ENCODE measurements at regions not wholly inside any gene's neighbourhood (a gene's known extent, or its start where the extent isn't known, plus 50 kb on each side); places are given as distances from the start of the nearest gene placed in this dataset.
A peak's percentile ranks its signal among the peaks of the same experiment; 100 is the strongest.

- peaks cover 25 to 36% (median 32%) of the 10 kb centered on the region in 3 donors for H3K4me1 Mint-ChIP-seq
- no peaks in the 10 kb centered on the region for H3K36me3 Mint-ChIP-seq
- H3K27me3 Mint-ChIP-seq = peaks cover 11% of the 10 kb centered on the region
- peak overlapping the region in 2 of 3 donors; percentile 23 to 48 for H3K27ac Mint-ChIP-seq
- no peaks in the 10 kb centered on the region for H3K9me3 Mint-ChIP-seq
- H3K4me3 Mint-ChIP-seq = no peak overlapping the region
Measured at GRCh38 chr7:25966469-25966868, 185.5 kb upstream of the NFE2L3 start.

DNA sequence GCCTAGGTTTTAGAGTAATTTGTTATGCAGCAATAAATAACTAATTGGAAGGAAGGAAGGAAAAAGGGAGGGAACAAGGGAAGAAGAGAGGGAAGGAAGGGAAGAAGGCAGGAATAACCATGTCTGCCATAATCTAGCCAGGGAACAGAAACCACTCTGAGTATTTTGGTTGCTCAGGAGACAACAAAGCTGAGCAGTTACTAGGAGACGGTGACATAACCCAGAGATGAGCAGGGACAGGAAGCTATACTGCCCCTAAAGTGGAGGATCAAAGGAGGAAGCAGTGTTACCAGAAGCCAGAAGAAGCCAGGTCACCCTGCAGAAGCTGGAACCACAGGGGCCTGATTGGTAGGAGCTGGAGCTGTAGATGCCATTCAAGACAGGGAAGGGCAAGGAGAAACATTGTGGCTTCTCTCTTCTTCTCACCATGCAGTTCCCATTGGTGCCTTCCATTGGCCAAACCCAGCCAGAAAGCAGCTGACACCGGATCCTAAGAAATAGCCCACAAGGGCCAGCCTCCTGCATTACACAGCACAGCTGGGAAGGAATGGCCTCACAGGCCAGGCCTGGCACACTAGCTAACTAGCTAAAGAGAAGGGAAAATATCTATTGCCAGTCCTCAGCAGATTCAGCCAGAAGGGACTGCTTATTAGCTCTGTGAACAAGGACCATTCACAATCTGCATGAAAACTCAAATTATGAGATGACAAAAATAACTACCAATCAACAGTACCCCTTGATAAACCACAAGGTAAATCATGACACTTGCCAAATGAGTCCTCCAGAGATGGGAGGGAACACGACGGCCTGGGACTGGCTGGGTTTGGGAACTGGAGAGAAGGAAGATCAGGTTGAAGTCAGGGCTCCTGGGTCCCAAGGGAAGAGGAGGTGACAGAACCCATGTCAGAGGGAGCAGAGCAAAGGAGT, 184.5 kb upstream of the NFE2L3 start:
- peaks cover 11% of the 10 kb centered on the region for H3K27me3 Mint-ChIP-seq

DNA sequence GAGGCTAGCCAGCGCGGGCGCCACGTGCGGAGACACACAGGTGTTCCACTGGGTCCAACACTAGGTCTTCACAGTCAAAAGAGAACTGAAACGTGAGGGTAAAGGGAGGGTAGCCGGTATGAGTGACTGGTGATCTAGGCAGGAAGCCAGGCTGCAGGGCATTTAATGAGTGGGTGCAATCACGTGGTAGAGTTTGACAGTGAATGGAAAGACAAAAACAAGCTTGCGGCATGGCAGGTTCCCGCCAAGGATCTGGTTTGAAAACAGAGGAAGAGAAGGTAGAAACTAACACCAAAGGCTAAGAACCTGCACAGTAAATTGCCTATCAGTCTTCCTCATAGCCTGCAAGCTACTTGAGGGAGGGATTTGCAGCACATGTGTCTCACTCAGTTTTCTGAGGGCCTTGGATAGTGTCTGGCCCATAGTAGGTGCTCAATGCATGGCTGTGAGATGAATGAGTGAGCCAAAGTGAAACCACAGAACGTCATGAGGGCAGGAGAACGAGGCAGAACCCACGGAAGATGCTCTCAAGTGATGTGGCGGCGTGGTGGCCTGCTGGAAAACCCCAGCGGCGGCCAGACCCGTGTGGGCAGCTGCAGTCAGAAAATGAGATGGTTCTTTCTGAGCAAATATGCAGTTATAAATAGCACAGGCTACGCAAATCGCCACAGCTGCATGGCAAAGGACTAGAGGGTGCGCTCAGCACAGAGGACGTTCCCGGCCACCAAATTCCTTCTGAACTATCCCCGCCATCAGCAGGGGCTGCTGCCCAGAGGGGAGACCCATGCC, 183.6 kb upstream of the NFE2L3 start:
- H3K36me3 Mint-ChIP-seq = no peaks in the 10 kb centered on the region
- peak overlapping the region; percentile 14 to 70 (median 49) for H3K4me3 Mint-ChIP-seq
- H3K4me1 Mint-ChIP-seq = peaks cover 25 to 34% (median 33%) of the 10 kb centered on the region in 3 donors
- peak overlapping the region; percentile 38 to 93 (median 48) for H3K27ac Mint-ChIP-seq
- H3K27me3 Mint-ChIP-seq = peaks cover 11% of the 10 kb centered on the region
- H3K9me3 Mint-ChIP-seq = peaks cover 0 to 4% (median 0%) of the 10 kb centered on the region in 3 donors

More for the DNA sequence above, 184.5 kb upstream of the NFE2L3 start:
- Mint-ChIP-seq H3K4me3 (peak overlapping the region in 3 of 4 donors; percentile 14 to 70 (median 35)), H3K36me3 (no peaks in the 10 kb centered on the region), H3K4me1 (peaks cover 25 to 36% (median 33%) of the 10 kb centered on the region in 3 donors), H3K9me3 (peaks cover 0 to 2% (median 0%) of the 10 kb centered on the region in 3 donors), H3K27ac (peak overlapping the region; percentile 38 to 93 (median 48))

DNA sequence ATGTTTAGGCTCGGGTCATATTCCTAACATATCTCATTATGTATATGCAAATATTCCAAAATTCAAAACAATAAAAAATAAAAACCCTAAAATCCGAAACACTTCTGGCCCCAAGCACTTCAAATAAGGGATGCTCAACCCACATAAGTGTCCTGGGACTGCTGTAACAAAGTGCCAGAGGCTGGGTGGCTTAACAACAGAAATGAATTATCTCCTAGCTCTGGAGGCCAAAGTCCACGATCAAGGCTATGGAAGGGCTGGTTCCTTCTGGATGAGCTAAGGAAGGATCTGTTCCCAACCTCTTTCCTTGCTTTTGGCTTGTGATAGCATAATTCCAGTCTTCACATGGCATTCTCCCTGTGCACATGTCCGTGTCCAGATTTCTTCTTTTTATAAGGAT, 181.6 kb upstream of the NFE2L3 start:
- no peak overlapping the region for H3K27ac Mint-ChIP-seq
- H3K4me3 Mint-ChIP-seq = no peak overlapping the region
- no peaks in the 10 kb centered on the region for H3K36me3 Mint-ChIP-seq
- peaks cover 15 to 21% (median 20%) of the 10 kb centered on the region in 3 donors for H3K4me1 Mint-ChIP-seq
- H3K27me3 Mint-ChIP-seq = peaks cover 5% of the 10 kb centered on the region
- H3K9me3 Mint-ChIP-seq = peaks cover 0 to 4% (median 0%) of the 10 kb centered on the region in 3 donors

DNA sequence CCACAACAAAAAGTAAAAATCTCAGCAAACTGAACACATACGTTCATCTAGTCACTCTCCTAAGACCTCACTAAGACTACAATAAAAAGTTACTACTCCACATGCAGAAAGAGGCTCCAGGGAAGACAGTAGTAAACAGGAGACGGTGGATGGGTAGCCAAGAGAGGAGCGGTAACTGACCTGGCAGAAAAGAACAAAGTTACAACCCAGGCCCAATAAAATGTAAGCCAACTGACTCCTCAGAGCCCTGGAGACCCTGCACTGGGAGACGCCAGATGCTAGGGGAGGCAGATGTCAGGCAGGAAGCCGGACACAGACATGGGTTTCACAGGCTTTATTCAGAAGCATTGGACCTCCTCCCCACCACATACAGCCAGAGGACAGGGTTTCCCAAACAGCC, 181.1 kb upstream of the NFE2L3 start:
- Mint-ChIP-seq H3K4me1 (peaks cover 15 to 21% (median 20%) of the 10 kb centered on the region in 3 donors), H3K9me3 (peaks cover 0 to 4% (median 0%) of the 10 kb centered on the region in 3 donors), H3K27me3 (peaks cover 5% of the 10 kb centered on the region), H3K4me3 (no peak overlapping the region), H3K27ac (no peak overlapping the region), H3K36me3 (no peaks in the 10 kb centered on the region)

GRCh38 chr7:25976630-25977029, 175.4 kb upstream of the NFE2L3 start:
- H3K27ac Mint-ChIP-seq = no peak overlapping the region
- H3K4me1 Mint-ChIP-seq = peaks cover 0 to 1% (median 0%) of the 10 kb centered on the region in 3 donors
- H3K27me3 Mint-ChIP-seq = peaks cover 4% of the 10 kb centered on the region

GRCh38 chr7:25978466-25978865, 173.5 kb upstream of the NFE2L3 start:
- H3K4me1 Mint-ChIP-seq = no peaks in the 10 kb centered on the region
- no peaks in the 10 kb centered on the region for H3K36me3 Mint-ChIP-seq
- no peak overlapping the region for H3K27ac Mint-ChIP-seq
- H3K9me3 Mint-ChIP-seq = peaks cover 2 to 12% (median 4%) of the 10 kb centered on the region in 3 donors
- no peak overlapping the region for H3K4me3 Mint-ChIP-seq
- peaks cover 4% of the 10 kb centered on the region for H3K27me3 Mint-ChIP-seq

More at GRCh38 chr7:25976630-25977029, 175.4 kb upstream of the NFE2L3 start:
- no peaks in the 10 kb centered on the region for H3K36me3 Mint-ChIP-seq
- H3K9me3 Mint-ChIP-seq = peaks cover 2 to 13% (median 4%) of the 10 kb centered on the region in 3 donors
- H3K4me3 Mint-ChIP-seq = no peak overlapping the region

DNA sequence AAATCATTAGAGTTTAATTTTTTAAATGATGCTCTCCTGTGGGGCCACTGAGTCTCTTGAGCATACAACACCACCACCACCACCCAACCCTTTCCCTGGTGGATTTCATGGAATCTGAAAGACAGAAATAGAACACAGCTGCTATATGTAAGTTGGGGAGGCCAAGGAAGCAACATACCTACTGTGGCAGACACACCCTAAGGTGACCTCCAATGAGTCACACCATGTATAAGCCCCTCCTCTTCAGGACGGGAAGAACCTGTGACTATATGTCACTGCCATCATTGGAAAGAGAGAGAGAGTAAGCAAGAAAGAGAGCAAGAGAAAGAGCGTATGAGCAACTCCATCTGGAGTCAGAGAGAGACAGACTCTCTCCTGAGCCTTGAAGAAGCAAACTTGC, 172.4 kb upstream of the NFE2L3 start:
- H3K4me1 Mint-ChIP-seq = no peaks in the 10 kb centered on the region
- H3K9me3 Mint-ChIP-seq = peaks cover 2 to 12% (median 4%) of the 10 kb centered on the region in 3 donors
- H3K4me3 Mint-ChIP-seq = no peak overlapping the region
- H3K36me3 Mint-ChIP-seq = no peaks in the 10 kb centered on the region
- peak overlapping the region in 1 of 3 donors; percentile 6 for H3K27ac Mint-ChIP-seq
- peaks cover 4% of the 10 kb centered on the region for H3K27me3 Mint-ChIP-seq

DNA sequence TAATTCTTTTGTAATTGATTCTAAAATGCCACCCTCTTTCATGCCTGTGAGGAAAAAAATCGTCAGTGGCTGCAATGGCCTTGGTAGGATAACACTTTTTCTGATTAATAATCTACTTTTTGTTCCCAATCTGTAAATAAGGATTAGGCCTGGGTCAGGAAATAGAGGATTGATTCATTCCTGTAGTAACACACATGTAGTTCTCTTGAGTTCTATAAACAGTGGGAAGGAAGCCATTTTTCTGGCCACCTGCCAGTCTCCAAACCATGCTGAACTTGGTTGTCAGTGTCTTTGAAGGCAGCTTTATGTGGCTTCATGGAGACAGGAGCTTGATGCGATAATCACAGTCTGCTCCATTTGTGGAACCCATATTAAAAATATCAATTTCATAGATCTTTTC, 169.3 kb upstream of the NFE2L3 start:
- Mint-ChIP-seq H3K27ac (no peak overlapping the region), H3K9me3 (peaks cover 0 to 3% (median 2%) of the 10 kb centered on the region in 3 donors), H3K4me3 (no peak overlapping the region), H3K27me3 (peaks cover 12% of the 10 kb centered on the region), H3K36me3 (peaks cover 2% of the 10 kb centered on the region), H3K4me1 (peaks cover 0 to 2% (median 0%) of the 10 kb centered on the region in 3 donors)

DNA sequence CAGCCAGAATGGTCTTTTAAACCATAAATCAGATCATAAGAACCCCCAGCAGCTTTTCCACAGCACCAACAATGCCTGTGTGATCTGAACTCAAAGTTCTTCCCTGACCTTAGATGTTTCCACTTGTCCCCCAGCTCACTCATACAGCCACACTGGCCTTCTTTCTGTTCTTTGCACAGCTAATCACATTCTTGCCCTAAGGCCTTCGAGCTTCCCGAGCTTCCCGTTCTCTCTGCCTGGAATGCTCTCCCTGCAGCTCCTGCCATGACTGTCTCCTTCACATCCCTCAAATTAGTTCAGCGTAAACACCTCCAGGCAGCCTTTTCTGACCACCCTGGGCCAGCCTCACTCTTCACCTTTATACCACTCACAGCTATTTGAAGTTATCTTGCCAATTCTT, 166.8 kb upstream of the NFE2L3 start:
- H3K9me3 Mint-ChIP-seq = peaks cover 0 to 3% (median 2%) of the 10 kb centered on the region in 3 donors
- H3K4me3 Mint-ChIP-seq = no peak overlapping the region
- no peak overlapping the region for H3K27ac Mint-ChIP-seq
- peaks cover 2% of the 10 kb centered on the region for H3K36me3 Mint-ChIP-seq
- H3K27me3 Mint-ChIP-seq = peaks cover 13% of the 10 kb centered on the region
- H3K4me1 Mint-ChIP-seq = peaks cover 0 to 2% (median 0%) of the 10 kb centered on the region in 3 donors

DNA sequence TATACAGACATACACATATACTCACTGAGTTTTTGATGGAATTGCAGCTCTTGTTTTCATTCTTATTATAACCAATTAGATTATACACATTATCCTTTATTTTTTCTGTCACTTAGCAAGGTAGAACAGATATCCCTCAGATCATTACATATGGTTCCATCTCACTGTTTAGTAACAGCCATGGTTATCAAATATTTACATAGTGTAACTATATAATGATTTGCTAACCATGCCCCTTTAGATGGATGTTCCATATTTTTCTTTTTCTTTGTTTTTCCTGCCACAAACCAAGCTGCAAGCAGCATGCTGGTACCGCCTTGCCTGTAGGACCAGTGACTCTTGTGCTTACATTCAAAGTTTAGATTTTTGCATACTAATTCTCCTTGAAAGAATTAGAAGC, 163.4 kb upstream of the NFE2L3 start:
- H3K4me1 Mint-ChIP-seq = peaks cover 0 to 2% (median 0%) of the 10 kb centered on the region in 3 donors
- no peak overlapping the region for H3K27ac Mint-ChIP-seq
- H3K27me3 Mint-ChIP-seq = peaks cover 9% of the 10 kb centered on the region
- H3K4me3 Mint-ChIP-seq = no peak overlapping the region
- peaks cover 5% of the 10 kb centered on the region for H3K36me3 Mint-ChIP-seq
- no peaks in the 10 kb centered on the region for H3K9me3 Mint-ChIP-seq

DNA sequence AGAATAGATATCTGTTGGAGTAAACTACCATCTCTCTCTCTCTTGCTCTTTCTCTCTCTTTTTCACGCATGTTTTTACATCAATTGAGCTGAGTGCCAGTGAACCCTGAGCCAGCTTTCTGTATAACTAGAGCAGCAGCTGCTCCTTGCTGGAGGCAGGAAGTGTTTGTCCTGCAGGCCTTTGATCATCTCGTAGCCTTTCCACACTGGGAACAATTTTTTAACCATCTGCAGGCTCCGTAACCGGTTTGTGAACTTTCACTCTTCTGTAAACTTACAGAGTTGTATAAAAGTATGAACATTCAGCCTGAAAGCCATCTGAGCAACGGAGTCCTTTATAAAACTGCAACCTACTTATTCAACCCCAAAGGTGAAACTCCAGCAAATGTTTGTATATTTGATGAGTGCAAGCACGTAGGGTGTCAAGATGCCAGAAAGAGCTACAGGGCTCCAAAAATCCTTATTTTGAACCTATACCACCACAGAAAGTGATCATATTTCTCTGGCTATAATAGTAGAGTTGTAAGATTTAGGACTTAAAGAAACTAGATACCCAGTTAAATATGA, 162.8 kb upstream of the NFE2L3 start:
- peaks cover 0 to 2% (median 0%) of the 10 kb centered on the region in 3 donors for H3K4me1 Mint-ChIP-seq
- H3K4me3 Mint-ChIP-seq = no peak overlapping the region
- peaks cover 5% of the 10 kb centered on the region for H3K36me3 Mint-ChIP-seq
- H3K9me3 Mint-ChIP-seq = peaks cover 0 to 2% (median under 1%) of the 10 kb centered on the region in 3 donors
- no peak overlapping the region for H3K27ac Mint-ChIP-seq
- H3K27me3 Mint-ChIP-seq = peaks cover 9% of the 10 kb centered on the region

DNA sequence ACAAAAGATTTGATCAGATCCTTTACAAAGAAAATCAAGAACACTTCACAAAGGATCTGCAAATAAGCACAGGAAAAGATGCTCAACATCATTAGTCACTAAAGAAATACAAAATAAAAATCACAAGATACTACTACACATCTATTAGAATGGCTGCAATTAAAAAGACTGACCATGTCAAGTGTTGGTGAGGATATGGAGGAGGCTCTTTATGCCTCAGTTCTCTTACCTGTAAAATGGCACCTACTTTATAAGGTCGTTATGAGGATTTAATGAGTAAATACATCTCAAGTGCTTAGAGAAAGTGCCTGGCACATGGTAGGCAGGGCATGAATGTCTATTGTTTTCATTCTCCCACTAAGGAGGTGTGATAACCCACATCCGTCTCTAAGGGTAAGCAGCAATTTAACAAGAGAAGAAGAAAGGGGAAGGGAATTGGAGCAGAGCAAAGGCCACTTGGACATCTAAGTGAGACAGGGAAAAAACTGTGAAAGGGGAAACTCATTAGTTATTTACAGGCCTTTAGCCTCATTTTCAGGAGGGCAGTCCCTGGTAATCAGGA, 157.5 kb upstream of the NFE2L3 start:
- Mint-ChIP-seq H3K4me3 (no peak overlapping the region), H3K27ac (no peak overlapping the region), H3K9me3 (peaks cover 0 to 3% (median 1%) of the 10 kb centered on the region in 3 donors), H3K27me3 (peaks cover 7% of the 10 kb centered on the region), H3K36me3 (peaks cover 2% of the 10 kb centered on the region), H3K4me1 (no peaks in the 10 kb centered on the region)

DNA sequence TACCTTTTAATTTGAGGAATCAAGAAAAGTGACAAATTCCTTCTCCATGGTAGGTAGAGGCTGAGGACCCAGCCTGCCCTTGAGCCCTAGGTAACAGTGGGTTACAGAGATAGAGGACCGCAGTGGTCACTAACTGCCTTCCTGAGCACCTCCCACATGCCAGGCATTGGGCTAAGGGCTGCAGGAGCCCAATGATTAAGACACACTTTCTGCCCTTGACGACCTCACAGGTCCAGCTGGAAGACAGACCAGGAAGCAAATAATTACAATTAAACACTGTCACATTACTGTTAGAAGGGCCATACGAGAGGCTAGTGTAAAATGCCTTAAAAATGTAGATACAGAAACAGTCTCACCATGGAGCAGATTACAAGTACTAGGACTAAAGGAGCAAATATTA, 156.8 kb upstream of the NFE2L3 start:
- Mint-ChIP-seq H3K27ac (no peak overlapping the region), H3K4me1 (no peaks in the 10 kb centered on the region), H3K4me3 (no peak overlapping the region), H3K9me3 (peaks cover 0 to 3% (median 1%) of the 10 kb centered on the region in 3 donors), H3K36me3 (peaks cover 2% of the 10 kb centered on the region), H3K27me3 (peaks cover 8% of the 10 kb centered on the region)
